HG03432 (cell line): ENCODE measurements at regions not wholly inside any gene's neighbourhood (a gene's known extent, or its start where the extent isn't known, plus 50 kb on each side); places are given as distances from the start of the nearest gene placed in this dataset.
A peak's percentile ranks its signal among the peaks of the same experiment; 100 is the strongest.

Experiments used
- ATAC-seq: cut with Tn5 transposase; IDR thresholded peaks from one replicate; pipeline ENCODE4 v1.9.1; 2021; ENCODE audit warnings: mild to moderate bottlenecking, moderate library complexity; ENCODE audit not compliant: unreplicated experiment

GRCh38 chr3:30457081-30457480 lies 149.3 kb upstream of the TGFBR2 start:
- no peak for ATAC-seq

- no peak for ATAC-seq
Observed at GRCh38 chr3:30457726-30458125, 148.7 kb upstream of the TGFBR2 start.

- no peak for ATAC-seq
Observed at GRCh38 chr3:30458376-30459171, 147.8 kb upstream of the TGFBR2 start.

- no peak for ATAC-seq
Observed at GRCh38 chr3:30461311-30461710, 145.1 kb upstream of the TGFBR2 start.

GRCh38 chr3:30462721-30463470 lies 143.5 kb upstream of the TGFBR2 start:
- no peak for ATAC-seq

GRCh38 chr3:30464381-30464780 lies 142.0 kb upstream of the TGFBR2 start:
- no peak for ATAC-seq

GRCh38 chr3:30465454-30465853 lies 140.9 kb upstream of the TGFBR2 start:
- ATAC-seq: no peak

GRCh38 chr3:30467596-30468238 lies 138.7 kb upstream of the TGFBR2 start:
- ATAC-seq: no peak

GRCh38 chr3:30469133-30469532 lies 137.3 kb upstream of the TGFBR2 start:
- no peak for ATAC-seq

GRCh38 chr3:30470496-30470895 lies 135.9 kb upstream of the TGFBR2 start:
- no peak for ATAC-seq

GRCh38 chr3:30471066-30471465 lies 135.3 kb upstream of the TGFBR2 start:
- ATAC-seq: no peak

- no peak for ATAC-seq
Observed at GRCh38 chr3:30471796-30472489, 134.5 kb upstream of the TGFBR2 start.

GRCh38 chr3:30473374-30474051 lies 132.9 kb upstream of the TGFBR2 start:
- no peak for ATAC-seq

- no peak for ATAC-seq
Observed at GRCh38 chr3:30474371-30474770, 132.0 kb upstream of the TGFBR2 start.

GRCh38 chr3:30475038-30475808 lies 131.2 kb upstream of the TGFBR2 start:
- ATAC-seq: peak; percentile 92

- no peak for ATAC-seq
Observed at GRCh38 chr3:30475809-30476178, 130.6 kb upstream of the TGFBR2 start.

- ATAC-seq: peak; percentile 51
Observed at GRCh38 chr3:30476368-30477084, 129.9 kb upstream of the TGFBR2 start.

GRCh38 chr3:30477149-30477921 lies 129.1 kb upstream of the TGFBR2 start:
- no peak for ATAC-seq
